Activated CD4-positive, alpha-beta T cell treated with anti-CD3 and anti-CD28 coated beads, Interleukin-2, Interleukin-6, amounts not matched to agents 100 ng/mL and 50 ng/mL, durations not matched to agents 16 hours and 8 hours (primary cell): ENCODE measurements at regions not wholly inside any gene's neighbourhood (a gene's known extent, or its start where the extent isn't known, plus 50 kb on each side); places are given as distances from the start of the nearest gene placed in this dataset.

Experiments used
- DNase-seq: peaks from one replicate; pipeline ENCODE4 v3.0.0-alpha.2; 2020

GRCh38 chr20:57867807-57868206 lies 158.0 kb upstream of the PMEPA1 start:
- DNase-seq = no peak

- DNase-seq = no peak
Observed at GRCh38 chr20:57867181-57867803, 157.5 kb upstream of the PMEPA1 start.

GRCh38 chr20:57866250-57867106 lies 156.7 kb upstream of the PMEPA1 start:
- DNase-seq = no peak

- no peak for DNase-seq
Observed at GRCh38 chr20:57865266-57865665, 155.5 kb upstream of the PMEPA1 start.

GRCh38 chr20:57860576-57860975 lies 150.8 kb upstream of the PMEPA1 start:
- no peak for DNase-seq

- no peak for DNase-seq
Observed at GRCh38 chr20:57857969-57858368, 148.2 kb upstream of the PMEPA1 start.

- no peak for DNase-seq
Observed at GRCh38 chr20:57857118-57857517, 147.3 kb upstream of the PMEPA1 start.

- no peak for DNase-seq
Observed at GRCh38 chr20:57856658-57857057, 146.8 kb upstream of the PMEPA1 start.

GRCh38 chr20:57851796-57852195 lies 142.0 kb upstream of the PMEPA1 start:
- no peak for DNase-seq

- no peak for DNase-seq
Observed at GRCh38 chr20:57851025-57851682, 141.3 kb upstream of the PMEPA1 start.

GRCh38 chr20:57849521-57850215 lies 139.9 kb upstream of the PMEPA1 start:
- no peak for DNase-seq

GRCh38 chr20:57849121-57849520 lies 139.3 kb upstream of the PMEPA1 start:
- DNase-seq = no peak

GRCh38 chr20:57848282-57848681 lies 138.5 kb upstream of the PMEPA1 start:
- no peak for DNase-seq

GRCh38 chr20:57847104-57847503 lies 137.3 kb upstream of the PMEPA1 start:
- DNase-seq = no peak

- DNase-seq = no peak
Observed at GRCh38 chr20:57844626-57845596, 135.1 kb upstream of the PMEPA1 start.

- no peak for DNase-seq
Observed at GRCh38 chr20:57843941-57844625, 134.3 kb upstream of the PMEPA1 start.

GRCh38 chr20:57842720-57843119 lies 132.9 kb upstream of the PMEPA1 start:
- DNase-seq = no peak

GRCh38 chr20:57841297-57841866 lies 131.6 kb upstream of the PMEPA1 start:
- no peak for DNase-seq

GRCh38 chr20:57840504-57841296 lies 130.9 kb upstream of the PMEPA1 start:
- DNase-seq = no peak

- DNase-seq = no peak
Observed at GRCh38 chr20:57840066-57840465, 130.3 kb upstream of the PMEPA1 start.
